GM13977 (cell line): ENCODE measurements at regions not wholly inside any gene's neighbourhood (a gene's known extent, or its start where the extent isn't known, plus 50 kb on each side); places are given as distances from the start of the nearest gene placed in this dataset.

Experiments
- DNase-seq: peaks from one replicate; pipeline ENCODE4 v3.0.0; 2012; ENCODE audit warnings: low spot score
- in situ Hi-C: fragments of 300-500 bp; cut with MboI; formaldehyde crosslinking; loops from one replicate; pipeline ENCODE4 v1.12.0; 2022; ENCODE audit warnings: low sequenced_read_pairs, low pct_unique_long_range_greater_than_20kb, mixed read lengths, inconsistent platforms; ENCODE audit not compliant: unreplicated experiment
- TF ChIP-seq, protein P1 (sequence below): IDR thresholded peaks from 2 replicates; pipeline ENCODE4 v1.5.1; 2012; ENCODE audit warnings: mild to moderate bottlenecking, control low read depth; ENCODE audit not compliant: insufficient read depth; ENCODE audit errors: extremely low read depth, missing control alignments

- TF ChIP-seq, protein P1, sequence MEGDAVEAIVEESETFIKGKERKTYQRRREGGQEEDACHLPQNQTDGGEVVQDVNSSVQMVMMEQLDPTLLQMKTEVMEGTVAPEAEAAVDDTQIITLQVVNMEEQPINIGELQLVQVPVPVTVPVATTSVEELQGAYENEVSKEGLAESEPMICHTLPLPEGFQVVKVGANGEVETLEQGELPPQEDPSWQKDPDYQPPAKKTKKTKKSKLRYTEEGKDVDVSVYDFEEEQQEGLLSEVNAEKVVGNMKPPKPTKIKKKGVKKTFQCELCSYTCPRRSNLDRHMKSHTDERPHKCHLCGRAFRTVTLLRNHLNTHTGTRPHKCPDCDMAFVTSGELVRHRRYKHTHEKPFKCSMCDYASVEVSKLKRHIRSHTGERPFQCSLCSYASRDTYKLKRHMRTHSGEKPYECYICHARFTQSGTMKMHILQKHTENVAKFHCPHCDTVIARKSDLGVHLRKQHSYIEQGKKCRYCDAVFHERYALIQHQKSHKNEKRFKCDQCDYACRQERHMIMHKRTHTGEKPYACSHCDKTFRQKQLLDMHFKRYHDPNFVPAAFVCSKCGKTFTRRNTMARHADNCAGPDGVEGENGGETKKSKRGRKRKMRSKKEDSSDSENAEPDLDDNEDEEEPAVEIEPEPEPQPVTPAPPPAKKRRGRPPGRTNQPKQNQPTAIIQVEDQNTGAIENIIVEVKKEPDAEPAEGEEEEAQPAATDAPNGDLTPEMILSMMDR, result no peak
- DNase-seq, result no peak
- in situ Hi-C loops, result no loop called here
Measured at GRCh38 chr9:27985714-27986113, 412.4 kb upstream of the C9orf72 start.

- TF ChIP-seq, protein P1, result no peak
- peak; percentile 6 for DNase-seq
- in situ Hi-C loops, result no loop called here
Measured at GRCh38 chr9:27990524-27990923, 417.2 kb upstream of the C9orf72 start.

- TF ChIP-seq, protein P1, result no peak
- DNase-seq, result no peak
- in situ Hi-C loops, result no loop called here
Measured at GRCh38 chr9:27991221-27991620, 417.9 kb upstream of the C9orf72 start.

DNA sequence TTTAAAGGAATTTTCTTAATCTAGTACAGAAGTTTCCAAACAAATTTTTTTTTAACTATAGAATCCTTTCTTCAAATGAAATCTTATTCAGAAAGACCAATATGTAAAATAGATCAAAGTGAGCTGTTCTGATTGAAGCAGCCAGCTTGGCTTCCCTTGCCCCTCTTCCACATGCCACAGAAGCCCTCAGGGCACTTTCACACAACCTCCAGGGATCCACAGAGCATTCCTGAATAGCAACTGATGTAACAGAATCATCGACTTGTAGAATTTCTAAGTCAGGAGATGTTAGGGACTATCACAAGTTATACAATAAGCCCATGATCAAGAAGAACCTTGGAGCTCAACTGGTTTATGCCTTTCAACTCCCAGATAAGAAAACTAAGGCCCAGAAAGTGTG lies 427.8 kb upstream of the C9orf72 start:
- in situ Hi-C loops, result no loop called here
- DNase-seq, result no peak
- TF ChIP-seq, protein P1, result no peak

DNA sequence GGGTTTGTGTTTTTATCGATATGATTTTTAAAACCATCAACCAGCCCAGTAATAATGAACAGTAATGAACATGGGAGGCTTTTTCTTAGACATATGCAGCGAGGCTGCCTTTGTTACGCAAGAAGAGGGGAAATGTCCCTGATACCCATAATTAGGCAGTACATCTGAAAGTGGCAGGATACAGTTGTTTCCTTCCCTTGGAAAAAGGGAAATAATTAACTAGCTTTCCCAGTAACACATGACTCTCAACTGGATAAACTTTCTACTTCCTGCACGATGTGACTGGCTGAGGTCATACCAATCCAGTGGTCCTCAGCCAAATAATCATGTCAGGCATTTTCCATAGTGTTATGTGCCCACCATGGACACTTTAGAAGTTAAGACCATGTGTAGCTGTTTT lies 431.6 kb upstream of the C9orf72 start:
- no peak for DNase-seq
- in situ Hi-C loops, result no loop called here
- TF ChIP-seq, protein P1, result no peak

- no peak for DNase-seq
- TF ChIP-seq, protein P1, result no peak
- in situ Hi-C loops, result no loop called here
Measured at GRCh38 chr9:28005779-28006178, 432.5 kb upstream of the C9orf72 start.
